MM.1S (cell line): ENCODE measurements at regions not wholly inside any gene's neighbourhood (a gene's known extent, or its start where the extent isn't known, plus 50 kb on each side); places are given as distances from the start of the nearest gene placed in this dataset.

Experiments used
- DNase-seq: peaks from one replicate; pipeline ENCODE4 v3.0.0-alpha.2; 2015
- H2AFZ ChIP-seq: fragments of 300-600 bp; sonication (generic); 2 replicates; pipeline ENCODE4 v1.6.0; 2016; ENCODE audit warnings: antibody characterized with exemption, low read length
- H3F3A ChIP-seq: fragments of 300-600 bp; sonication (generic); 2 replicates; pipeline ENCODE4 v1.6.1; 2016; ENCODE audit warnings: mild to moderate bottlenecking, antibody characterized with exemption, low read length, moderate library complexity, mixed read lengths; ENCODE audit not compliant: insufficient read depth
- H3K27ac ChIP-seq: fragments of 300-600 bp; sonication (generic); 2 replicates; pipeline ENCODE4 v1.5.1; 2016; ENCODE audit warnings: mild to moderate bottlenecking, low read length
- H3K27me3 ChIP-seq: fragments of 300-600 bp; sonication (generic); replicated peaks from 2 replicates; pipeline ENCODE4 v1.6.0; 2016; ENCODE audit warnings: low read length; ENCODE audit not compliant: insufficient read depth
- H3K36me3 ChIP-seq: fragments of 300-600 bp; sonication (generic); replicated peaks from 2 replicates; pipeline ENCODE4 v1.6.1; 2016; ENCODE audit warnings: mild to moderate bottlenecking, low read length, mixed read lengths; ENCODE audit not compliant: insufficient read depth
- H3K4me1 ChIP-seq: fragments of 300-600 bp; sonication (generic); 2 replicates; pipeline ENCODE4 v1.6.1; 2016; ENCODE audit warnings: low read length, mixed read lengths
- H3K4me2 ChIP-seq: fragments of 300-600 bp; sonication (generic); 2 replicates; pipeline ENCODE4 v1.6.0; 2016; ENCODE audit warnings: low read depth, low read length
- H3K4me3 ChIP-seq: fragments of 300-600 bp; sonication (generic); 2 replicates; pipeline ENCODE4 v1.5.1; 2016; ENCODE audit warnings: low read length, mixed read lengths
- H3K79me2 ChIP-seq: fragments of 300-600 bp; sonication (generic); 2 replicates; pipeline ENCODE4 v1.6.1; 2016; ENCODE audit warnings: mixed run types, low read length, mixed read lengths
- H3K9ac ChIP-seq: fragments of 300-600 bp; sonication (generic); 2 replicates; pipeline ENCODE4 v1.6.1; 2016; ENCODE audit warnings: low read length, mixed read lengths
- H3K9me2 ChIP-seq: fragments of 300-600 bp; sonication (generic); replicated peaks from 2 replicates; pipeline ENCODE4 v1.6.1; 2016; ENCODE audit warnings: mild to moderate bottlenecking, low read length, mixed read lengths; ENCODE audit not compliant: insufficient read depth
- H3K9me3 ChIP-seq: fragments of 300-600 bp; sonication (generic); replicated peaks from 2 replicates; pipeline ENCODE4 v1.6.1; 2016; ENCODE audit warnings: mild to moderate bottlenecking, low read length, mixed read lengths; ENCODE audit not compliant: insufficient read depth
- H4K20me1 ChIP-seq: fragments of 300-600 bp; sonication (generic); 2 replicates; pipeline ENCODE4 v1.6.1; 2016; ENCODE audit warnings: mild to moderate bottlenecking, low read length, moderate library complexity, mixed read lengths; ENCODE audit not compliant: insufficient read depth
- EZH2 ChIP-seq: fragments of 300-600 bp; sonication (generic); optimal IDR thresholded peaks from 2 replicates; pipeline ENCODE3; 2017; ENCODE audit warnings: low read depth, mild to moderate bottlenecking, antibody characterized with exemption, low read length, mixed read lengths
- EZH2phosphoT487 ChIP-seq: fragments of 300-600 bp; sonication (generic); IDR thresholded peaks from 2 replicates; pipeline ENCODE4 v1.6.1; 2018; ENCODE audit warnings: antibody characterized with exemption, low read length
- TF ChIP-seq, protein P1 (sequence below): fragments of 300-600 bp; sonication (generic); IDR thresholded peaks from 2 replicates; pipeline ENCODE4 v1.5.1; 2016; ENCODE audit warnings: antibody characterized with exemption, low read length, mixed read lengths

DNA sequence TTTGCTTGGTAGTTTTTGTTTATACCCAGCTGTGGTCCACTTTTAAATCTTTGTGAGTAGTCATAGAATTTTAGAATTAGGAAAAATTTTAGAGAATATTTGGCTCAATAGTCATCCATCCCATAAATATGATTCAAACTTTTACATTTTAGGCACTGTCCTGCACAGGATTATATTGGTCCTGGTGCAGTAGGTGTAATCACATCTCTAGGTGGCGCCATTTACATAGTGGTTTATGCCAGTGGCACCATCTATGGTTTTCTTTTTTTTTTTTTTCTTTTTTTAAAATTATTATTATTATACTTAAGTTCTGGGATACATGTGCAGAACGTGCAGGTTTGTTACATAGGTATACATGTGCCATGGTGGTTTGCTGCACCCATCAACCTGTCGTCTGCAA is 260.7 kb upstream of the KCNN2 start:
- Histone ChIP-seq H3K9me2 (no peaks in the 10 kb centered on the region), H3K4me1 (no peaks in the 10 kb centered on the region), H3K27me3 (no peaks in the 10 kb centered on the region), H3F3A (no peaks in the 10 kb centered on the region), H3K27ac (no peak overlapping the region), H3K9ac (no peak overlapping the region), H4K20me1 (no peaks in the 10 kb centered on the region), H3K79me2 (no peaks in the 10 kb centered on the region), H3K4me3 (no peak overlapping the region), H3K36me3 (no peaks in the 10 kb centered on the region), H3K9me3 (no peaks in the 10 kb centered on the region), H2AFZ (no peak overlapping the region), H3K4me2 (no peak overlapping the region)
- TF ChIP-seq, protein P1, sequence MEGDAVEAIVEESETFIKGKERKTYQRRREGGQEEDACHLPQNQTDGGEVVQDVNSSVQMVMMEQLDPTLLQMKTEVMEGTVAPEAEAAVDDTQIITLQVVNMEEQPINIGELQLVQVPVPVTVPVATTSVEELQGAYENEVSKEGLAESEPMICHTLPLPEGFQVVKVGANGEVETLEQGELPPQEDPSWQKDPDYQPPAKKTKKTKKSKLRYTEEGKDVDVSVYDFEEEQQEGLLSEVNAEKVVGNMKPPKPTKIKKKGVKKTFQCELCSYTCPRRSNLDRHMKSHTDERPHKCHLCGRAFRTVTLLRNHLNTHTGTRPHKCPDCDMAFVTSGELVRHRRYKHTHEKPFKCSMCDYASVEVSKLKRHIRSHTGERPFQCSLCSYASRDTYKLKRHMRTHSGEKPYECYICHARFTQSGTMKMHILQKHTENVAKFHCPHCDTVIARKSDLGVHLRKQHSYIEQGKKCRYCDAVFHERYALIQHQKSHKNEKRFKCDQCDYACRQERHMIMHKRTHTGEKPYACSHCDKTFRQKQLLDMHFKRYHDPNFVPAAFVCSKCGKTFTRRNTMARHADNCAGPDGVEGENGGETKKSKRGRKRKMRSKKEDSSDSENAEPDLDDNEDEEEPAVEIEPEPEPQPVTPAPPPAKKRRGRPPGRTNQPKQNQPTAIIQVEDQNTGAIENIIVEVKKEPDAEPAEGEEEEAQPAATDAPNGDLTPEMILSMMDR: peak; percentile 42
- no peak for TF ChIP-seq EZH2phosphoT487
- peak; percentile 66 for DNase-seq

DNA sequence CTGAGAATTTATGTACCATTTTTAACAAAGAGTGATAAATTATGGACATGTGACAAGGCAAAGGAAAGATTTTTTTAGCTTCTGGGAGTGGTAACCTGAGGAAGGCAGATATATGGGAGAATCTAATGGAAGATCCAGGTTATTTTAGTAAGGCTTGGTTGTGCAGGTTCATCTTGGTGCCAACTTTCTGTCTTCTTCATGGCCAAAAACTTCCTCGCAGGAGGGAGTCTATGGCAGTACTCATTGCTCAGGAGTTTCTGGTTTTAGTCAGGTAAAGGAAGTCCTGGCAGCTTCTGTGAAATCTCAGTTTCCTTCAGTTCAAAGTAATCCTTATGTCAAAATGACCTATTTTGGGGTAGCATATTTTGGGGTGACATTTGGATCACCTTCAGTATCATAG is 248.3 kb upstream of the KCNN2 start:
- no peaks in the 10 kb centered on the region for H3K4me1 ChIP-seq
- no peak overlapping the region for H3K4me3 ChIP-seq
- no peaks in the 10 kb centered on the region for H3F3A ChIP-seq
- no peaks in the 10 kb centered on the region for H3K36me3 ChIP-seq
- H3K27ac ChIP-seq: no peak overlapping the region
- no peak for DNase-seq
- TF ChIP-seq EZH2phosphoT487 (no peak), EZH2 (no peak)
- TF ChIP-seq, protein P1: no peak
- H3K4me2 ChIP-seq: no peak overlapping the region
- no peaks in the 10 kb centered on the region for H4K20me1 ChIP-seq
- H3K9ac ChIP-seq: no peak overlapping the region
- H3K79me2 ChIP-seq: no peaks in the 10 kb centered on the region
- no peaks in the 10 kb centered on the region for H3K27me3 ChIP-seq
- no peaks in the 10 kb centered on the region for H3K9me2 ChIP-seq
- no peaks in the 10 kb centered on the region for H3K9me3 ChIP-seq
- no peak overlapping the region for H2AFZ ChIP-seq

DNA sequence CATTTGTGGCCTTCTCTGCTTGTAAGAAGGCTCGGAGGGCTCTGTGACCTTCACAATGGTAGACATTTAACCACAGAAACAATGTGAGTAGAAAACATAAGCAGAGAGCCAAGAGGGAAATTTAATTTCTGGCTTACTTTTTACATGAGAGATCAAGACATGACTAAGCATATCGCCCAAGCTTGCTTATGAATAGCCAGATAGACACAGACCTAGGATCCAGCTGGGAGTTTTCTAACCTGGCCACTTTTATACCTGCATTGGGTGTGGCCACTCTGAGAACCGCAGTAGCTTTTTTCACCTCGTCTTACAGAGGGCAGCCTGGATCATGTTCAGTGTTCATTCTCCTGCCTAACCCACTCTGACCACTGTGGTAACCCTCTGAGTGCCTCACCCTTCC is 244.9 kb upstream of the KCNN2 start:
- H3K27me3 ChIP-seq: no peaks in the 10 kb centered on the region
- no peaks in the 10 kb centered on the region for H3F3A ChIP-seq
- no peak for DNase-seq
- no peak overlapping the region for H3K4me2 ChIP-seq
- H3K36me3 ChIP-seq: no peaks in the 10 kb centered on the region
- H3K4me3 ChIP-seq: no peak overlapping the region
- no peak overlapping the region for H3K27ac ChIP-seq
- H3K9ac ChIP-seq: no peak overlapping the region
- no peak for TF ChIP-seq EZH2
- TF ChIP-seq, protein P1: no peak
- no peak for TF ChIP-seq EZH2phosphoT487
- no peaks in the 10 kb centered on the region for H3K9me2 ChIP-seq
- no peaks in the 10 kb centered on the region for H4K20me1 ChIP-seq
- H2AFZ ChIP-seq: no peak overlapping the region
- no peaks in the 10 kb centered on the region for H3K4me1 ChIP-seq
- H3K9me3 ChIP-seq: no peaks in the 10 kb centered on the region
- H3K79me2 ChIP-seq: no peaks in the 10 kb centered on the region

DNA sequence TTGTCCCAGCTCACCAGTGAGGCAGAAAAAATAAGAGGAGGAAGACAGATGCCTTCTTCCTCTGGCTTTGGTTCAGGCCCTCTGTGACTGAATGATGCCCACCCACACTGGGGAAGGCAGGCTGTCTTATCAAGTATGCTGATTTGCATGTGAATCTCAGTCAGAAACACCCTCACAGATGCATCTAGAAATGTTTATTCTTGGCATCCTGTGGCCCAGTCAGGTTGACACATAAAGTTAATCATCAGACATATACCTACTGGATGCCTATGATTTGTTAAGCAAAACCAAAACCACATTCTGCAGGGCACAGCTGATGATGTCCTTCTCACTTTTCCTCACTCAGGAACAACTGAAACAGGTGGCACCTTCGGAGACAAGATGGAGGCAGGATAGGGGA is 243.4 kb upstream of the KCNN2 start:
- Histone ChIP-seq H2AFZ (no peak overlapping the region), H3F3A (no peaks in the 10 kb centered on the region), H3K36me3 (no peaks in the 10 kb centered on the region), H3K9me3 (no peaks in the 10 kb centered on the region), H4K20me1 (no peaks in the 10 kb centered on the region), H3K79me2 (no peaks in the 10 kb centered on the region), H3K27me3 (no peaks in the 10 kb centered on the region), H3K27ac (no peak overlapping the region), H3K9ac (no peak overlapping the region), H3K9me2 (no peaks in the 10 kb centered on the region), H3K4me1 (no peaks in the 10 kb centered on the region), H3K4me3 (no peak overlapping the region), H3K4me2 (no peak overlapping the region)
- DNase-seq: no peak
- TF ChIP-seq EZH2phosphoT487: no peak
- TF ChIP-seq, protein P1: no peak
- no peak for TF ChIP-seq EZH2
